ENCODE measurements at regions not wholly inside any gene's neighbourhood (a gene's known extent, or its start where the extent isn't known, plus 50 kb on each side); places are given as distances from the start of the nearest gene placed in this dataset.

GRCh38 chr11:28615542-28615941 lies 507.4 kb downstream of the METTL15 start:
- TF ChIP-seq CEBPB (IDR thresholded peaks at IDR 0.05) (no peak), EGR1 (IDR thresholded peaks at IDR 0.05) (no peak), TAF1 (IDR thresholded peaks at IDR 0.05; ENCODE audit: low read depth) (no peak), TEAD4 (IDR thresholded peaks at IDR 0.05) (no peak), ZBTB7A (IDR thresholded peaks at IDR 0.05; ENCODE audit: low read depth) (no peak), NFIC (IDR thresholded peaks at IDR 0.05) (no peak), RAD21 (IDR thresholded peaks at IDR 0.05; ENCODE audit: low read depth) (no peak), REST (IDR thresholded peaks at IDR 0.05; ENCODE audit: low read depth) (no peak), TCF12 (IDR thresholded peaks at IDR 0.05; ENCODE audit: low read depth) (no peak), CREB1 (IDR thresholded peaks at IDR 0.05; ENCODE audit: low read depth) (no peak)

GRCh38 chr11:28606930-28607329 lies 498.7 kb downstream of the METTL15 start:
- TF ChIP-seq MAX (IDR thresholded peaks at IDR 0.05) (no peak), RAD21 (IDR thresholded peaks at IDR 0.05; ENCODE audit: low read depth) (no peak), TAF1 (IDR thresholded peaks at IDR 0.05; ENCODE audit: low read depth) (no peak), YY1 (IDR thresholded peaks at IDR 0.05; ENCODE audit: low read depth) (no peak), FOXM1 (IDR thresholded peaks at IDR 0.05; ENCODE audit: borderline replicate concordance, low read depth) (no peak), REST (IDR thresholded peaks at IDR 0.05; ENCODE audit: low read depth) (no peak), CEBPB (IDR thresholded peaks at IDR 0.05) (no peak), CREB1 (IDR thresholded peaks at IDR 0.05; ENCODE audit: low read depth) (no peak), USF1 (IDR thresholded peaks at IDR 0.05) (no peak), TEAD4 (IDR thresholded peaks at IDR 0.05) (no peak), TCF12 (IDR thresholded peaks at IDR 0.05; ENCODE audit: low read depth) (no peak), NFIC (IDR thresholded peaks at IDR 0.05) (no peak)

- TF ChIP-seq TEAD4 (IDR thresholded peaks at IDR 0.05) (no peak), RAD21 (IDR thresholded peaks at IDR 0.05; ENCODE audit: low read depth) (no peak)
Observed at GRCh38 chr11:28599656-28600055, 491.5 kb downstream of the METTL15 start.

GRCh38 chr11:28598531-28598930 lies 490.3 kb downstream of the METTL15 start:
- no peak for TF ChIP-seq CEBPB (IDR thresholded peaks at IDR 0.05)
- TF ChIP-seq MAX (IDR thresholded peaks at IDR 0.05): no peak
- TF ChIP-seq FOXM1 (IDR thresholded peaks at IDR 0.05; ENCODE audit: borderline replicate concordance, low read depth): no peak

GRCh38 chr11:28596816-28597215 lies 488.6 kb downstream of the METTL15 start:
- no peak for TF ChIP-seq RAD21 (IDR thresholded peaks at IDR 0.05; ENCODE audit: low read depth)
- no peak for TF ChIP-seq ZBTB7A (IDR thresholded peaks at IDR 0.05; ENCODE audit: low read depth)
- TF ChIP-seq CREB1 (IDR thresholded peaks at IDR 0.05; ENCODE audit: low read depth): no peak
- no peak for TF ChIP-seq NFIC (IDR thresholded peaks at IDR 0.05)
- TF ChIP-seq FOXM1 (IDR thresholded peaks at IDR 0.05; ENCODE audit: borderline replicate concordance, low read depth): no peak
- TF ChIP-seq CEBPB (IDR thresholded peaks at IDR 0.05): no peak
- no peak for TF ChIP-seq USF1 (IDR thresholded peaks at IDR 0.05)
- no peak for TF ChIP-seq YY1 (IDR thresholded peaks at IDR 0.05; ENCODE audit: low read depth)
- TF ChIP-seq EGR1 (IDR thresholded peaks at IDR 0.05): no peak
- TF ChIP-seq TAF1 (IDR thresholded peaks at IDR 0.05; ENCODE audit: low read depth): no peak
- no peak for TF ChIP-seq TCF12 (IDR thresholded peaks at IDR 0.05; ENCODE audit: low read depth)

GRCh38 chr11:28592141-28592540 lies 484.0 kb downstream of the METTL15 start:
- TF ChIP-seq TEAD4 (IDR thresholded peaks at IDR 0.05): no peak
- TF ChIP-seq ZBTB7A (IDR thresholded peaks at IDR 0.05; ENCODE audit: low read depth): no peak
- no peak for TF ChIP-seq USF1 (IDR thresholded peaks at IDR 0.05)
- TF ChIP-seq TAF1 (IDR thresholded peaks at IDR 0.05; ENCODE audit: low read depth): no peak
- no peak for TF ChIP-seq RAD21 (IDR thresholded peaks at IDR 0.05; ENCODE audit: low read depth)
- no peak for TF ChIP-seq REST (IDR thresholded peaks at IDR 0.05; ENCODE audit: low read depth)
- TF ChIP-seq CREB1 (IDR thresholded peaks at IDR 0.05; ENCODE audit: low read depth): no peak
- no peak for TF ChIP-seq NFIC (IDR thresholded peaks at IDR 0.05)
- no peak for TF ChIP-seq MAX (IDR thresholded peaks at IDR 0.05)
- no peak for TF ChIP-seq EGR1 (IDR thresholded peaks at IDR 0.05)
- no peak for TF ChIP-seq TCF12 (IDR thresholded peaks at IDR 0.05; ENCODE audit: low read depth)
- no peak for TF ChIP-seq YY1 (IDR thresholded peaks at IDR 0.05; ENCODE audit: low read depth)
- TF ChIP-seq CEBPB (IDR thresholded peaks at IDR 0.05): no peak
- no peak for TF ChIP-seq FOXM1 (IDR thresholded peaks at IDR 0.05; ENCODE audit: borderline replicate concordance, low read depth)
- TF ChIP-seq EP300 (IDR thresholded peaks at IDR 0.05; ENCODE audit: borderline replicate concordance): no peak

Measured in Ishikawa (cell line).